Prostate gland (tissue), 2 donors: ENCODE measurements at regions not wholly inside any gene's neighbourhood (a gene's known extent, or its start where the extent isn't known, plus 50 kb on each side); places are given as distances from the start of the nearest gene placed in this dataset.

Source experiments
- DNase-seq: peaks from one replicate; pipeline ENCODE4 v3.0.0-alpha.2; 2019; ENCODE audit warnings: low spot score
- H3K27ac ChIP-seq, 2 donors: fragments of 200-600 bp; sonication (generic); 2 replicates each; pipeline ENCODE4 v1.5.1; 2017 to 2019
- H3K27me3 ChIP-seq: fragments of 200-600 bp; sonication (generic); replicated peaks from 2 replicates; pipeline ENCODE4 v1.5.1; 2019; ENCODE audit not compliant: insufficient read depth
- H3K36me3 ChIP-seq, 2 donors: fragments of 200-600 bp; sonication (generic); 1 replicate in 1 of 2; 2 replicates in 1 of 2; pipeline versions ENCODE4 v1.5.1 to v1.8.1; 2017 to 2019
- H3K4me1 ChIP-seq: fragments of 200-600 bp; sonication (generic); replicated peaks from 2 replicates; pipeline ENCODE4 v1.5.1; 2019
- H3K4me3 ChIP-seq, 2 donors: fragments of 200-600 bp; sonication (generic); 2 replicates each; pipeline ENCODE4 v1.5.1; 2017 to 2019
- H3K9me3 ChIP-seq: fragments of 200-600 bp; sonication (generic); 2 replicates; pipeline ENCODE4 v1.5.1; 2017
- POLR2A ChIP-seq: fragments of 450-650 bp; IDR thresholded peaks from one replicate; pipeline ENCODE4 v1.6.1; 2016; ENCODE audit warnings: antibody characterized with exemption, mild to moderate bottlenecking
- POLR2AphosphoS5 ChIP-seq: sonication (generic); formaldehyde crosslinking; IDR thresholded peaks from one replicate; pipeline ENCODE4 v1.6.1; 2017; ENCODE audit warnings: antibody characterized with exemption
- WGBS: methylation state at CpG from one replicate; pipeline ENCODE4 v1.1.5; 2018; 5-methylcytosine and 5-hydroxymethylcytosine counted together
- intact Hi-C: fragments of 100-400 bp; cut with DNase I; formaldehyde crosslinking; loops from one replicate; pipeline ENCODE4 v1.14.2; 2022
- TF ChIP-seq, protein P1 (sequence below), 4 experiments: fragments of 200-600 bp in 2 of 4; fragments of 450-650 bp in 2 of 4; sonication (generic) in 2 of 4; IDR thresholded peaks; 1 replicate in 3 of 4; 2 replicates in 1 of 4; pipeline ENCODE4 v1.5.1; 2016 to 2019; ENCODE audit warnings: antibody characterized with exemption in 4 of 4, mild to moderate bottlenecking in 2 of 4, moderate library complexity in 2 of 4

DNA sequence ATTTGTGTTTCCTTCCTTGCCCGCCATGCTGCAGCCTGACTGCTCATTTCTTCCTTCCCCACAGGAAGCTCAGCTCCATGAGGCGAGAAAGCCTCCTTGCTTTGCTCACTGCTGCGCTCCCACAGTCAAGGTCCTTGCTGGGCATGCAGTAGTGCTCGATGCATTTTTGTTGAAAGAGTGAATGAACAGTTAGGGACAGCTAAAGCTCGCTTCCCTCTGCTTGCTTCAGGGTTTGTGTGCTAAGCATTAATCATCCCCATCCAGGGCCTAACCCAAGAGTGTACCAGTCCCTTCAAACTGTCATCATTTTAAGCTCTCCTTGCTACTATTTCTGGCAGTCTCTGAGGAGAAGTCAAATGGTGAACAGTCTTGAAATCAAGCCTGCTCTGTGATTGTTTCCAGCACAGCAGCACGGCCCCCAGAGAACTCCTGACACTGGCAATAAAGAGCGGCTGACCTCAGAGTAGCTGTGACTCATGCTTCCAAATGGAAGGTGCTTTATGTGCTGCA is 171.7 kb upstream of the SOX11 start:
- TF ChIP-seq, protein P1, sequence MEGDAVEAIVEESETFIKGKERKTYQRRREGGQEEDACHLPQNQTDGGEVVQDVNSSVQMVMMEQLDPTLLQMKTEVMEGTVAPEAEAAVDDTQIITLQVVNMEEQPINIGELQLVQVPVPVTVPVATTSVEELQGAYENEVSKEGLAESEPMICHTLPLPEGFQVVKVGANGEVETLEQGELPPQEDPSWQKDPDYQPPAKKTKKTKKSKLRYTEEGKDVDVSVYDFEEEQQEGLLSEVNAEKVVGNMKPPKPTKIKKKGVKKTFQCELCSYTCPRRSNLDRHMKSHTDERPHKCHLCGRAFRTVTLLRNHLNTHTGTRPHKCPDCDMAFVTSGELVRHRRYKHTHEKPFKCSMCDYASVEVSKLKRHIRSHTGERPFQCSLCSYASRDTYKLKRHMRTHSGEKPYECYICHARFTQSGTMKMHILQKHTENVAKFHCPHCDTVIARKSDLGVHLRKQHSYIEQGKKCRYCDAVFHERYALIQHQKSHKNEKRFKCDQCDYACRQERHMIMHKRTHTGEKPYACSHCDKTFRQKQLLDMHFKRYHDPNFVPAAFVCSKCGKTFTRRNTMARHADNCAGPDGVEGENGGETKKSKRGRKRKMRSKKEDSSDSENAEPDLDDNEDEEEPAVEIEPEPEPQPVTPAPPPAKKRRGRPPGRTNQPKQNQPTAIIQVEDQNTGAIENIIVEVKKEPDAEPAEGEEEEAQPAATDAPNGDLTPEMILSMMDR (IDR thresholded peaks at IDR 0.05) = no peak
- no peak for TF ChIP-seq POLR2AphosphoS5
- TF ChIP-seq POLR2A = no peak
- H3K9me3 ChIP-seq = no peaks in the 10 kb centered on the region
- H3K27me3 ChIP-seq = no peaks in the 10 kb centered on the region
- H3K27ac ChIP-seq = no peak overlapping the region
- H3K4me3 ChIP-seq = no peak overlapping the region
- H3K36me3 ChIP-seq = no peaks in the 10 kb centered on the region
- WGBS = 64% methylated on average over 7 of the region's 7 CpGs
- no peak for DNase-seq
- intact Hi-C loops = no loop called here
- no peaks in the 10 kb centered on the region for H3K4me1 ChIP-seq

DNA sequence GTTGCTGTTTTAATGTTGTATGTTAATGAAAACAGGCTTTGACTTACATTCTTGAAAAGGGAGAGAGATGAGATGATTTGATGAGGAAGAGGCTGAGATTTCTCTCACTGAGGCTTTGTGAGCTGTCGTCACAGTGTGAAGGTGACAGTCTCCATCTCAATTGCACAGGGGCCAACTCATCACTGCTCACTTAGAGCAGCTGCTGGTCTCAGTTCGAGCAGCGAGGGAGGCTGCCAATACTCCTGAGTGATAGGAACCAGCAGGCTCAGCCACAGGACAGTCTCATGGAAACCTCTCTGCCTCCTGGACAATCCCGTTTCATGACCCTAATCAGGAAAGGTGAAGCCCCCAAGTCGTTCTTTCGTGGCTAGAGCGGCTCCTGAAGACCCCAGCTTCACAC is 170.7 kb upstream of the SOX11 start:
- Histone ChIP-seq H3K27me3 (no peaks in the 10 kb centered on the region), H3K4me1 (no peaks in the 10 kb centered on the region), H3K27ac (no peak overlapping the region), H3K4me3 (no peak overlapping the region), H3K9me3 (no peaks in the 10 kb centered on the region), H3K36me3 (no peaks in the 10 kb centered on the region)
- intact Hi-C loops = no loop called here
- 71% methylated on average over 7 of the region's 7 CpGs for WGBS
- TF ChIP-seq, protein P1 (IDR thresholded peaks at IDR 0.05) = no peak
- TF ChIP-seq POLR2AphosphoS5 (no peak), POLR2A (no peak)
- DNase-seq = no peak

DNA sequence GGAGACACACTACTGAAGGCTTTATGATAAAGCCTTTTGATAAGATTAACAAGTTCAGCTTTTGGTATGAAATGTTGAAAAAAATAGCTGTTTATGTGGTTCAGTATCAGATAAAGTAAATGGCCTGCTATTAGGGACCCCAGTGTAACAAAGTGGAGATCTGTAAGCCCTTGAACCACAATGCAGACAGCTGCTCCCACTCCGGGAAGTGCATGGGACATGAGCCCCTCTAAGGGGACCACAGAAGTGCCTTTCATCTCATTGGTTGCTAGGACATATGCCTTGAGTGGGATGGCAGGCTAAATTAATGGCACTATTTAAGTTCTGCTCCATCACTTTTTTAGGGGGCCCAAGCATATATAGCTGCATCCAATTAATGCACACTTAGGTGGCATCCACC is 167.6 kb upstream of the SOX11 start:
- no peaks in the 10 kb centered on the region for H3K4me1 ChIP-seq
- H3K36me3 ChIP-seq = no peaks in the 10 kb centered on the region
- H3K27me3 ChIP-seq = no peaks in the 10 kb centered on the region
- intact Hi-C loops = no loop called here
- DNase-seq = no peak
- no peak overlapping the region for H3K4me3 ChIP-seq
- TF ChIP-seq POLR2AphosphoS5 (no peak), POLR2A (no peak)
- TF ChIP-seq, protein P1 (IDR thresholded peaks at IDR 0.05) = no peak
- WGBS = 50% methylated on average over 1 of the region's 1 CpG
- no peak overlapping the region for H3K27ac ChIP-seq
- H3K9me3 ChIP-seq = no peaks in the 10 kb centered on the region

DNA sequence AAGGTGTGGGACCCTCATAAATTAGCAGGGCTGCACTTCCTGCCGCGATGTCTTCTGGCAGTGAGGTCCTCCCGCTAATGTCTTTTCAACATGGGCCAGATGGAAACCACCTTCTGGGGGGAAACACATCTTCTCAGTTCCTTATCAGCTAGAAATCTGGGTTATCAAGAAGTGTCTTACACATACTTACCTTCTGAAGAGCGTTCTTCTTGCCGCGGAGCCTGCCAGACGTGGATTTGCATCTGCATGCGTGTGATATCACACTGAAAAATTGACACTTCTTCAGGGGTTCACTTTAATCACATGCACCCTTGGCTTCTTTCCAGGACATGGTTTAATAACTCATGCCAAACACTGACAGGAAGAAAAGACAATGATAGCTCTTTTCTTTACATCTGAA is 163.5 kb upstream of the SOX11 start:
- WGBS = 46% methylated on average over 8 of the region's 8 CpGs
- intact Hi-C loops = no loop called here

More for the DNA sequence above, 163.5 kb upstream of the SOX11 start:
- H3K4me3 ChIP-seq = no peak overlapping the region
- no peak for DNase-seq
- H3K36me3 ChIP-seq = no peaks in the 10 kb centered on the region
- H3K4me1 ChIP-seq = no peaks in the 10 kb centered on the region
- no peaks in the 10 kb centered on the region for H3K9me3 ChIP-seq
- TF ChIP-seq, protein P1 (IDR thresholded peaks at IDR 0.05) = no peak
- TF ChIP-seq POLR2A (no peak), POLR2AphosphoS5 (no peak)
- no peak overlapping the region for H3K27ac ChIP-seq
- no peaks in the 10 kb centered on the region for H3K27me3 ChIP-seq
